Left colon (tissue), 2 donors: ENCODE measurements at regions not wholly inside any gene's neighbourhood (a gene's known extent, or its start where the extent isn't known, plus 50 kb on each side); places are given as distances from the start of the nearest gene placed in this dataset.

ENCODE experiments used
- ATAC-seq: fragments of 200-7000 bp; cut with Tn5 transposase; one replicate; pipeline ENCODE4 v1.9.1; 2020; ENCODE audit warnings: mild to moderate bottlenecking, moderate library complexity
- DNase-seq, 2 donors: peaks; one replicate each; pipeline ENCODE4 v3.0.0-alpha.2; 2020
- intact Hi-C, 2 donors: fragments of 100-400 bp; cut with DNase I in 1 of 2; cut with micrococcal nuclease in 1 of 2; formaldehyde crosslinking; loops; one replicate each; pipeline versions ENCODE4 v1.11.2 to v1.14.0; 2022; cut with DNase I, micrococcal nuclease
- donor health status: DM: no; HTN: no; CAD: no.
- donor health status: DM: yes; HTN: yes; CAD: no.

- no peak for ATAC-seq
- intact Hi-C loops, result no loop called here
- no peak for DNase-seq
These were observed 1231.6 kb downstream of the SORCS3 start for GRCh38 chr10:105872665-105873064.

- ATAC-seq, result no peak
- DNase-seq, result no peak
- intact Hi-C loops, result no loop called here
These were observed 1227.8 kb downstream of the SORCS3 start for GRCh38 chr10:105868935-105869334.

- no peak for ATAC-seq
- intact Hi-C loops, result no loop called here
- DNase-seq, result no peak
These were observed 1223.8 kb downstream of the SORCS3 start for GRCh38 chr10:105864854-105865253.

- ATAC-seq, result no peak
- intact Hi-C loops, result no loop called here
- DNase-seq, result no peak
These were observed 1216.5 kb downstream of the SORCS3 start for GRCh38 chr10:105857268-105858264.

GRCh38 chr10:105855791-105856190 lies 1214.7 kb downstream of the SORCS3 start:
- intact Hi-C loops, result no loop called here
- ATAC-seq, result no peak
- DNase-seq, result no peak

GRCh38 chr10:105844676-105845570 lies 1203.8 kb downstream of the SORCS3 start:
- intact Hi-C loops, result no loop called here
- DNase-seq (no peak), ATAC-seq (no peak)

GRCh38 chr10:105844241-105844640 lies 1203.2 kb downstream of the SORCS3 start:
- intact Hi-C loops, result no loop called here
- no peak for ATAC-seq
- DNase-seq, result no peak

- DNase-seq (no peak), ATAC-seq (no peak)
- intact Hi-C loops, result no loop called here
These were observed 1202.7 kb downstream of the SORCS3 start for GRCh38 chr10:105843786-105844185.

- no peak for DNase-seq
- intact Hi-C loops, result no loop called here
- ATAC-seq, result no peak
These were observed 1199.2 kb downstream of the SORCS3 start for GRCh38 chr10:105840288-105840770.

- ATAC-seq, result no peak
- DNase-seq, result no peak
- intact Hi-C loops, result no loop called here
These were observed 1197.3 kb downstream of the SORCS3 start for GRCh38 chr10:105838392-105838791.

GRCh38 chr10:105837951-105838350 lies 1196.9 kb downstream of the SORCS3 start:
- DNase-seq (no peak), ATAC-seq (peak; percentile 42)
- intact Hi-C loops, result no loop called here

- intact Hi-C loops, result no loop called here
- DNase-seq (no peak), ATAC-seq (no peak)
These were observed 1193.4 kb downstream of the SORCS3 start for GRCh38 chr10:105834261-105835059.

GRCh38 chr10:105827133-105827532 lies 1186.0 kb downstream of the SORCS3 start:
- DNase-seq (no peak), ATAC-seq (no peak)
- intact Hi-C loops, result no loop called here

- DNase-seq (no peak), ATAC-seq (no peak)
- intact Hi-C loops, result no loop called here
These were observed 1167.0 kb downstream of the SORCS3 start for GRCh38 chr10:105807935-105808587.

GRCh38 chr10:105803206-105803605 lies 1162.1 kb downstream of the SORCS3 start:
- intact Hi-C loops, result no loop called here
- ATAC-seq (peak; percentile 36), DNase-seq (no peak)

- intact Hi-C loops, result no loop called here
- ATAC-seq, result no peak
These were observed 1159.6 kb downstream of the SORCS3 start for GRCh38 chr10:105800641-105801040.

GRCh38 chr10:105798328-105798889 lies 1157.3 kb downstream of the SORCS3 start:
- ATAC-seq (no peak), DNase-seq (no peak)
- intact Hi-C loops, result no loop called here

More at GRCh38 chr10:105800641-105801040, 1159.6 kb downstream of the SORCS3 start:
- DNase-seq, result no peak
